Chondrocyte (in vitro differentiated cells): ENCODE measurements at regions not wholly inside any gene's neighbourhood (a gene's known extent, or its start where the extent isn't known, plus 50 kb on each side); places are given as distances from the start of the nearest gene placed in this dataset.
A peak's percentile ranks its signal among the peaks of the same experiment; 100 is the strongest.

ENCODE experiments used
- DNase-seq: peaks from one replicate; pipeline ENCODE4 v3.0.0; 2021; ENCODE audit warnings: mixed read lengths, low spot score
- H3K27ac Mint-ChIP-seq: one replicate; pipeline ENCODE4 v1.8.0; 2021; ENCODE audit warnings: mild to moderate bottlenecking, moderate library complexity, mixed read lengths; ENCODE audit not compliant: unreplicated experiment
- H3K27me3 Mint-ChIP-seq: 2 replicates; pipeline ENCODE4 v1.8.0; 2021; ENCODE audit warnings: low read depth, mixed read lengths
- H3K36me3 Mint-ChIP-seq: 2 replicates; pipeline ENCODE4 v1.8.0; 2021; ENCODE audit warnings: low read depth, mixed read lengths
- H3K4me1 Mint-ChIP-seq: 2 replicates; pipeline ENCODE4 v1.8.0; 2021; ENCODE audit warnings: low read depth, mild to moderate bottlenecking, mixed read lengths
- H3K4me3 Mint-ChIP-seq: one replicate; pipeline ENCODE4 v1.8.0; 2021; ENCODE audit warnings: mild to moderate bottlenecking, moderate library complexity, mixed read lengths; ENCODE audit not compliant: unreplicated experiment
- H3K9me3 Mint-ChIP-seq: 2 replicates; pipeline ENCODE4 v1.8.0; 2021; ENCODE audit warnings: low read depth, mixed read lengths
- CTCF ChIP-seq: fragments of 200-600 bp; sonication (generic); IDR thresholded peaks from 2 replicates; pipeline ENCODE4 v1.5.0; 2021; ENCODE audit warnings: antibody characterized with exemption, mild to moderate bottlenecking, moderate library complexity

DNA sequence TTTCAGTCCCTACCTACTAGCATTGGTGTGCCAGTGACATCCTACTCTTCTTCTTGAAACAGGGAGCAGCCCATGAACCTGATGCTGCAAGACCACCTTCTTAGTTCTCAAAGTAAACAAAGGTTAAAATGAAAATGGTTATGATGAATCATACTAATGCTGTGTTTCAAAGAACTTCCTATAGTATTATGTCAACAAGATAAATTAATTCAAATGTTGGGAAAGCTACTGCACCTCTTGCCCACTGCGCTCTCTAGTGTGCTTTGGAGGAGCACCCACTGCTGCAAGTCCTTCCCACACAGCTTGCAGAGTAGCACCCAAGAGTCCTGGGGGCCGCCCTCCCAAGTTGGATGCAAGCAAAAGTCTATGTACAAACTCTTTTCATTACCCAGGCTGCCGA lies 81.1 kb downstream of the CD200R1L start:
- no peaks in the 10 kb centered on the region for H3K36me3 Mint-ChIP-seq
- no peak overlapping the region for H3K4me3 Mint-ChIP-seq
- peaks cover 25% of the 10 kb centered on the region for H3K4me1 Mint-ChIP-seq
- TF ChIP-seq CTCF = no peak
- H3K9me3 Mint-ChIP-seq = peaks cover 3% of the 10 kb centered on the region
- H3K27ac Mint-ChIP-seq = no peak overlapping the region
- no peaks in the 10 kb centered on the region for H3K27me3 Mint-ChIP-seq
- DNase-seq = no peak

GRCh38 chr3:112763258-112763657 lies 83.4 kb downstream of the CD200R1L start:
- TF ChIP-seq CTCF = no peak
- H3K36me3 Mint-ChIP-seq = no peaks in the 10 kb centered on the region
- H3K4me3 Mint-ChIP-seq = no peak overlapping the region
- no peak overlapping the region for H3K27ac Mint-ChIP-seq
- no peaks in the 10 kb centered on the region for H3K27me3 Mint-ChIP-seq
- H3K4me1 Mint-ChIP-seq = peaks cover 15% of the 10 kb centered on the region
- H3K9me3 Mint-ChIP-seq = peaks cover 3% of the 10 kb centered on the region
- DNase-seq = no peak

- Mint-ChIP-seq H3K9me3 (no peaks in the 10 kb centered on the region), H3K27me3 (no peaks in the 10 kb centered on the region), H3K4me1 (peaks cover 15% of the 10 kb centered on the region), H3K27ac (peak overlapping the region; percentile 28), H3K36me3 (no peaks in the 10 kb centered on the region), H3K4me3 (no peak overlapping the region)
- no peak for TF ChIP-seq CTCF
- DNase-seq = no peak
Observed at GRCh38 chr3:112761062-112761638, 85.5 kb downstream of the CD200R1L start.

DNA sequence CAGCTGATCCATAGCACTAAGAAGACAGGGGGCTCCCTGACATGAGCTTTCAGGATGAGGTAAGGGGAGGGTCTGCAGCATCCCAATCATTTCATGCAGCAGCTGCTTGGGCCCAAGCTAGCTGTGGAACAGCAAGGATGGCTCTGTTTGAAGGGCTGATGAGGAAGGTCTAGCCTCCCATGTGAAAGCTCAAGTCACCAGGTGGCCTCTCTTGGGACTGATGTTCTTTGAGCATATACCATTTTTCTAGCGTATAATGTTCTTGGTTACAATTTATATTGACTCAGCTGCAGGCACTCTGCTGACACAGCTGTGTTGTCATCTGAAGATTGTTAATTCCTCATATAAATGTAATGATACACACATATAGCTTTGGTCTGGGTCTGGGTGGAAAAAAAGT lies 87.0 kb downstream of the CD200R1L start:
- no peak for DNase-seq

GRCh38 chr3:112759210-112759609 lies 87.5 kb downstream of the CD200R1L start:
- Mint-ChIP-seq H3K4me1 (peaks cover 15% of the 10 kb centered on the region), H3K9me3 (no peaks in the 10 kb centered on the region), H3K27ac (no peak overlapping the region), H3K4me3 (no peak overlapping the region), H3K27me3 (no peaks in the 10 kb centered on the region), H3K36me3 (no peaks in the 10 kb centered on the region)
- DNase-seq = no peak
- no peak for TF ChIP-seq CTCF

More for the DNA sequence above, 87.0 kb downstream of the CD200R1L start:
- H3K4me1 Mint-ChIP-seq = peaks cover 15% of the 10 kb centered on the region
- no peaks in the 10 kb centered on the region for H3K27me3 Mint-ChIP-seq
- no peak overlapping the region for H3K27ac Mint-ChIP-seq
- H3K4me3 Mint-ChIP-seq = no peak overlapping the region
- H3K36me3 Mint-ChIP-seq = no peaks in the 10 kb centered on the region
- H3K9me3 Mint-ChIP-seq = no peaks in the 10 kb centered on the region
- no peak for TF ChIP-seq CTCF
